ENCODE measurements at regions not wholly inside any gene's neighbourhood (a gene's known extent, or its start where the extent isn't known, plus 50 kb on each side); places are given as distances from the start of the nearest gene placed in this dataset.

GRCh38 chr18:22547807-22548561 lies 130.3 kb upstream of the CTAGE1 start:
- TF ChIP-seq POLR2AphosphoS5 (IDR thresholded peaks at IDR 0.05) = no peak
- TF ChIP-seq, protein P1, sequence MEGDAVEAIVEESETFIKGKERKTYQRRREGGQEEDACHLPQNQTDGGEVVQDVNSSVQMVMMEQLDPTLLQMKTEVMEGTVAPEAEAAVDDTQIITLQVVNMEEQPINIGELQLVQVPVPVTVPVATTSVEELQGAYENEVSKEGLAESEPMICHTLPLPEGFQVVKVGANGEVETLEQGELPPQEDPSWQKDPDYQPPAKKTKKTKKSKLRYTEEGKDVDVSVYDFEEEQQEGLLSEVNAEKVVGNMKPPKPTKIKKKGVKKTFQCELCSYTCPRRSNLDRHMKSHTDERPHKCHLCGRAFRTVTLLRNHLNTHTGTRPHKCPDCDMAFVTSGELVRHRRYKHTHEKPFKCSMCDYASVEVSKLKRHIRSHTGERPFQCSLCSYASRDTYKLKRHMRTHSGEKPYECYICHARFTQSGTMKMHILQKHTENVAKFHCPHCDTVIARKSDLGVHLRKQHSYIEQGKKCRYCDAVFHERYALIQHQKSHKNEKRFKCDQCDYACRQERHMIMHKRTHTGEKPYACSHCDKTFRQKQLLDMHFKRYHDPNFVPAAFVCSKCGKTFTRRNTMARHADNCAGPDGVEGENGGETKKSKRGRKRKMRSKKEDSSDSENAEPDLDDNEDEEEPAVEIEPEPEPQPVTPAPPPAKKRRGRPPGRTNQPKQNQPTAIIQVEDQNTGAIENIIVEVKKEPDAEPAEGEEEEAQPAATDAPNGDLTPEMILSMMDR (IDR thresholded peaks at IDR 0.05) = no peak
- TF ChIP-seq POLR2A (IDR thresholded peaks at IDR 0.05; ENCODE audit: low read depth) = no peak
- TF ChIP-seq EP300 (IDR thresholded peaks at IDR 0.05) = no peak
